ENCODE measurements at regions not wholly inside any gene's neighbourhood (a gene's known extent, or its start where the extent isn't known, plus 50 kb on each side); places are given as distances from the start of the nearest gene placed in this dataset.

- H3K36me3 ChIP-seq, result no peaks in the 10 kb centered on the region
- no peaks in the 10 kb centered on the region for H3K27me3 ChIP-seq
- no peak for DNase-seq (ENCODE audit: low spot score in 2 of 2)
- WGBS, result 43% methylated on average over 2 of the region's 2 CpGs
- TF ChIP-seq POLR2AphosphoS5 (IDR thresholded peaks at IDR 0.05) (no peak), POLR2A (IDR thresholded peaks at IDR 0.05) (no peak), EP300 (IDR thresholded peaks at IDR 0.05) (no peak), CTCF (IDR thresholded peaks at IDR 0.05) (no peak)
- H3K27ac ChIP-seq, result no peak overlapping the region
- no peaks in the 10 kb centered on the region for H3K4me1 ChIP-seq
- no peak overlapping the region for H3K4me3 ChIP-seq
- H3K9me3 ChIP-seq, result no peaks in the 10 kb centered on the region
These were observed 223.5 kb downstream of the RDH14 start for GRCh38 chr2:18336975-18337374.

GRCh38 chr2:18332477-18332876 is 228.0 kb downstream of the RDH14 start:
- no peaks in the 10 kb centered on the region for H3K9me3 ChIP-seq
- no peak overlapping the region for H3K27ac ChIP-seq
- H3K4me3 ChIP-seq, result no peak overlapping the region
- WGBS, result 87% methylated on average over 3 of the region's 6 CpGs
- TF ChIP-seq CTCF (IDR thresholded peaks at IDR 0.05), result no peak
- no peak for TF ChIP-seq POLR2A (IDR thresholded peaks at IDR 0.05)
- no peak for TF ChIP-seq EP300 (IDR thresholded peaks at IDR 0.05)
- no peak for TF ChIP-seq POLR2AphosphoS5 (IDR thresholded peaks at IDR 0.05)
- DNase-seq (ENCODE audit: low spot score in 2 of 2), result no peak
- H3K27me3 ChIP-seq, result no peaks in the 10 kb centered on the region
- H3K36me3 ChIP-seq, result no peaks in the 10 kb centered on the region
- H3K4me1 ChIP-seq, result no peaks in the 10 kb centered on the region

GRCh38 chr2:18325118-18325517 is 235.3 kb downstream of the RDH14 start:
- WGBS, result 82% methylated on average over 5 of the region's 5 CpGs
- no peak for DNase-seq (ENCODE audit: low spot score in 2 of 2)
- no peaks in the 10 kb centered on the region for H3K4me1 ChIP-seq
- H3K4me3 ChIP-seq, result no peak overlapping the region
- TF ChIP-seq EP300 (IDR thresholded peaks at IDR 0.05) (no peak), POLR2AphosphoS5 (IDR thresholded peaks at IDR 0.05) (no peak), POLR2A (IDR thresholded peaks at IDR 0.05) (no peak), CTCF (IDR thresholded peaks at IDR 0.05) (no peak)
- no peaks in the 10 kb centered on the region for H3K36me3 ChIP-seq
- H3K9me3 ChIP-seq, result no peaks in the 10 kb centered on the region
- H3K27ac ChIP-seq, result no peak overlapping the region
- no peaks in the 10 kb centered on the region for H3K27me3 ChIP-seq

- H3K4me3 ChIP-seq, result no peak overlapping the region
- H3K36me3 ChIP-seq, result no peaks in the 10 kb centered on the region
- no peaks in the 10 kb centered on the region for H3K9me3 ChIP-seq
- TF ChIP-seq POLR2AphosphoS5 (IDR thresholded peaks at IDR 0.05), result no peak
- TF ChIP-seq EP300 (IDR thresholded peaks at IDR 0.05), result no peak
- TF ChIP-seq CTCF (IDR thresholded peaks at IDR 0.05), result no peak
- no peak for TF ChIP-seq POLR2A (IDR thresholded peaks at IDR 0.05)
- DNase-seq (ENCODE audit: low spot score in 2 of 2), result no peak
- H3K4me1 ChIP-seq, result no peaks in the 10 kb centered on the region
- no peaks in the 10 kb centered on the region for H3K27me3 ChIP-seq
- H3K27ac ChIP-seq, result no peak overlapping the region
These were observed 240.5 kb downstream of the RDH14 start for GRCh38 chr2:18319987-18320386.

GRCh38 chr2:18317017-18317416 is 243.4 kb downstream of the RDH14 start:
- Histone ChIP-seq H3K36me3 (no peaks in the 10 kb centered on the region), H3K9me3 (no peaks in the 10 kb centered on the region), H3K4me1 (peaks cover 4% of the 10 kb centered on the region), H3K4me3 (no peak overlapping the region), H3K27me3 (no peaks in the 10 kb centered on the region), H3K27ac (no peak overlapping the region)
- TF ChIP-seq EP300 (IDR thresholded peaks at IDR 0.05) (no peak), CTCF (IDR thresholded peaks at IDR 0.05) (no peak), POLR2AphosphoS5 (IDR thresholded peaks at IDR 0.05) (no peak), POLR2A (IDR thresholded peaks at IDR 0.05) (no peak)
- no peak for DNase-seq (ENCODE audit: low spot score in 2 of 2)
- WGBS, result 56% methylated on average over 2 of the region's 2 CpGs

Data from suprapubic skin (tissue), 4 donors.